ENCODE measurements at regions not wholly inside any gene's neighbourhood (a gene's known extent, or its start where the extent isn't known, plus 50 kb on each side); places are given as distances from the start of the nearest gene placed in this dataset.

DNA sequence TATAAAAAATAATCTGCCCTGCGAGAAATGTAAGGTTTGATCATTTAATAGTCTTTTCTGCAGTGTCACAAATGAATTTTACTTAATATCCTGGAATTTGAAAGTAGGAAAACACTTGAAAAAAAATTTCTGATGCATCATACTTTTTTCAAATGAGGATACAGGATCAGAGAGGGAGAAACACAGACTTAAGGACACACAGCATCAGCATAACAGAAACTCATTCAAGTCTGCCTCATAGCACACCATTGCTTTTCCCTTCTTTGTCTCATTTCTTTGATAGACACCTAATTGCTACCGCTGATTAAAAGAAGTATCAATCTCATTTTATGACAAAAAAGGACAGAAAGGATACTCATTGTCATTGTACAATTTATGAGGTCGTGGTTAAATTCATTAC lies 319.0 kb downstream of the TMEM114 start:
- H3K4me3 ChIP-seq (ENCODE audit: low read length), result no peak overlapping the region
- Mint-ChIP-seq H3K4me1 (no peaks in the 10 kb centered on the region), H3K27me3 (ENCODE audit: insufficient read depth) (no peaks in the 10 kb centered on the region), H3K9me3 (peaks cover 14% of the 10 kb centered on the region), H3K4me3 (no peak overlapping the region), H3K36me3 (ENCODE audit: low read depth) (no peaks in the 10 kb centered on the region), H3K27ac (no peak overlapping the region)
- no peaks in the 10 kb centered on the region for H3K9me3 ChIP-seq (ENCODE audit: control insufficient read depth, low read length)
- 82 to 100% methylated on average over 1 to 3 of the region's 3 CpGs for WGBS, 2 experiments (ENCODE audit: insufficient coverage in 1 of 2, insufficient read length in 1 of 2)
- no peak for TF ChIP-seq CTCF (conservative IDR thresholded peaks at IDR 0.05)
- no peaks in the 10 kb centered on the region for H3K36me3 ChIP-seq (ENCODE audit: control insufficient read depth, insufficient read depth, low read length)
- no peaks in the 10 kb centered on the region for H3K27me3 ChIP-seq (ENCODE audit: control insufficient read depth, insufficient read depth, low read length, poor library complexity, severe bottlenecking)
- DNase-seq, result no peak
- no peak overlapping the region for H3K27ac ChIP-seq (ENCODE audit: low read depth, low read length)
- H3K4me1 ChIP-seq (ENCODE audit: control insufficient read depth, insufficient read depth, low read length), result no peaks in the 10 kb centered on the region
- H3K9ac ChIP-seq (ENCODE audit: extremely low read depth, low read length, poor library complexity, severe bottlenecking), result no peak overlapping the region

- Histone ChIP-seq H3K9ac (ENCODE audit: extremely low read depth, low read length, poor library complexity, severe bottlenecking) (no peak overlapping the region), H3K4me1 (ENCODE audit: control insufficient read depth, insufficient read depth, low read length) (no peaks in the 10 kb centered on the region), H3K36me3 (ENCODE audit: control insufficient read depth, insufficient read depth, low read length) (no peaks in the 10 kb centered on the region), H3K27ac (ENCODE audit: low read depth, low read length) (no peak overlapping the region), H3K4me3 (ENCODE audit: low read length) (no peak overlapping the region), H3K27me3 (ENCODE audit: control insufficient read depth, insufficient read depth, low read length, poor library complexity, severe bottlenecking) (no peaks in the 10 kb centered on the region), H3K9me3 (ENCODE audit: control insufficient read depth, low read length) (no peaks in the 10 kb centered on the region)
- H3K9me3 Mint-ChIP-seq, result no peaks in the 10 kb centered on the region
- no peak overlapping the region for H3K4me3 Mint-ChIP-seq
- no peak for DNase-seq
- H3K27me3 Mint-ChIP-seq (ENCODE audit: insufficient read depth), result peaks cover 5% of the 10 kb centered on the region
- WGBS, 2 experiments (ENCODE audit: insufficient coverage in 1 of 2, insufficient read length in 1 of 2), result 92 to 94% methylated on average over 4 of the region's 4 CpGs
- peaks cover 5% of the 10 kb centered on the region for H3K4me1 Mint-ChIP-seq
- H3K36me3 Mint-ChIP-seq (ENCODE audit: low read depth), result no peaks in the 10 kb centered on the region
- no peak for TF ChIP-seq CTCF (conservative IDR thresholded peaks at IDR 0.05)
- H3K27ac Mint-ChIP-seq, result no peak overlapping the region
Measured at GRCh38 chr16:8262299-8262698, 328.0 kb downstream of the TMEM114 start.

GRCh38 chr16:8260140-8260539 lies 330.2 kb downstream of the TMEM114 start:
- WGBS, 2 experiments (ENCODE audit: insufficient coverage in 1 of 2, insufficient read length in 1 of 2), result 64 to 66% methylated on average over 3 of the region's 3 CpGs

More at GRCh38 chr16:8260140-8260539, 330.2 kb downstream of the TMEM114 start:
- Histone ChIP-seq H3K4me3 (ENCODE audit: low read length) (no peak overlapping the region), H3K27me3 (ENCODE audit: control insufficient read depth, insufficient read depth, low read length, poor library complexity, severe bottlenecking) (no peaks in the 10 kb centered on the region), H3K4me1 (ENCODE audit: control insufficient read depth, insufficient read depth, low read length) (no peaks in the 10 kb centered on the region), H3K9ac (ENCODE audit: extremely low read depth, low read length, poor library complexity, severe bottlenecking) (no peak overlapping the region), H3K27ac (ENCODE audit: low read depth, low read length) (no peak overlapping the region), H3K36me3 (ENCODE audit: control insufficient read depth, insufficient read depth, low read length) (no peaks in the 10 kb centered on the region), H3K9me3 (ENCODE audit: control insufficient read depth, low read length) (no peaks in the 10 kb centered on the region)
- H3K27ac Mint-ChIP-seq, result no peak overlapping the region
- DNase-seq, result no peak
- H3K4me1 Mint-ChIP-seq, result peaks cover 5% of the 10 kb centered on the region
- peaks cover 3% of the 10 kb centered on the region for H3K27me3 Mint-ChIP-seq (ENCODE audit: insufficient read depth)
- H3K4me3 Mint-ChIP-seq, result no peak overlapping the region
- H3K9me3 Mint-ChIP-seq, result no peaks in the 10 kb centered on the region
- TF ChIP-seq CTCF (conservative IDR thresholded peaks at IDR 0.05), result no peak
- H3K36me3 Mint-ChIP-seq (ENCODE audit: low read depth), result no peaks in the 10 kb centered on the region

Data from endodermal cell (in vitro differentiated cells).